COLO829 (cell line): ENCODE measurements at regions not wholly inside any gene's neighbourhood (a gene's known extent, or its start where the extent isn't known, plus 50 kb on each side); places are given as distances from the start of the nearest gene placed in this dataset.

ENCODE experiments used
- DNase-seq: peaks from one replicate; pipeline ENCODE4 v3.0.0; 2012; ENCODE audit warnings: low spot score

DNA sequence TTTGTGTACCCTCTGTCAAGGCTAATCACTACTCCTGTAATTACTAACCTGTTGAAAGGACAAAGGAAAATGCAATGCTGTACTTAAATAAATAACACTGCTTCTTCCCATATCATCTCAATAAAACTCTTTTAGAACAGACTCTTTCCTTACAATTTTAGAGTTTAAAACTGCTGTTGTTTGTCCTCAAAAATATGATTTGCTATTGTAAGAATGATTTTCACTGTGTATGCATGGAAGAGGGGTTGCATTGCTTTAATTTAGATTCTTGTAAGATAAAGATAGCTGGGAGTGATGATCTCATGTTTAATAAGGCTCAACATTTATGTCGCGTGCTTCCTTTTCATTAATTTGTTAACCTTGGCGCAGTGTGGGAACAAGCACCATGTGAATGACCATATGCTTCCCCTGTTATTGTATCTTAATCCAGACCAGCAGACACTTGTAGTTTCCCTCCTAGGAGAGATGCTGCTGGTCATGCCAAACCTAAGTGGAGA lies 89.8 kb upstream of the ATXN1 start:
- no peak for DNase-seq

DNA sequence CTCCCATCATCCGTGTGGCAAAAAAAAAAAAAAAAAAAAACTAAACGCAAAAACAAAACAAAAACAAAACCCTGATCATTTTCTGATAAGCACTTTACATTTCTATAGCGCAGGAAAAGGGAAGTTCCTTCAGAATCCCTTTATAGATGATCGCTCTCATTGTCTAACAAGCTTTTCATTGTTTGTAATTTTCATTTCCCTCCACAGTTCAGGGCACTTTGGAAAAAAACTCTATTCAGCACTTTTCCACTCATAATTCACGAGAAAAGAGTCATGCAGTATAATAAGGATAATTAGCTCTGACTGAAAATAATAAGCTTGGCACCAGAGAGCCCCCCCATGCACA lies 89.4 kb upstream of the ATXN1 start:
- DNase-seq: no peak

DNA sequence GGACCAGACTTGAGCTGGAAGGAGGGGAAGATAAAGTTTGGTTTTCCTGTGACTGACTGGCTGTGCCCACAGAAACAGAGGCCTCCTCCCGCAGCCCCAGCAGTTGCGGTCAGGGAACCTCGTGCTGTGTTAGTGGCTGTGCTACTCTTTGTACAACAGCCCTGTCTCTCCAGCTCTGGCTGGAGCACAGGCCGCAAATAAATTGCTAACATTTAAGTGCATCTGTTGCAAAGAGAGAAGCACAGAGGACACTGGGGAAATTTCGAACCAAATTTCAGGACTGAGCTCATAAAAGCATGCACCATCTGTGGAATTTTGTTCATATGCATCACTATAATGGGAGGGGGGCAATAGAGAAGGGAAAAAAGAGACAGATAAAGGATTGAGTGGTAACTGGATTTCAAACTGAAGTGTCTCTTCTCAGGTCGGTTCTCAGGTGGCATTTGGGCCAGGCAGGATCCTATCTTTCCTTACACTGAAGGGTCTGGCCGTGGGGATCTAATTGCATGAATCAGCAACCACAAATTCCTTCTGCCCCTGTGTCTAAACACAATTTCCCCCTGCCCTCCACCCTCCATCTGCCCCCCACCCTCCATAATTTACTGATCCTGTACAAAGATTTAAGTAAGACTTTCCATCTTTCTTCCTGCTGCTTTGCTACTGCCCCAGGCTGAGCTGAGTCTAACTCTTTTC lies 88.9 kb upstream of the ATXN1 start:
- DNase-seq: no peak

DNA sequence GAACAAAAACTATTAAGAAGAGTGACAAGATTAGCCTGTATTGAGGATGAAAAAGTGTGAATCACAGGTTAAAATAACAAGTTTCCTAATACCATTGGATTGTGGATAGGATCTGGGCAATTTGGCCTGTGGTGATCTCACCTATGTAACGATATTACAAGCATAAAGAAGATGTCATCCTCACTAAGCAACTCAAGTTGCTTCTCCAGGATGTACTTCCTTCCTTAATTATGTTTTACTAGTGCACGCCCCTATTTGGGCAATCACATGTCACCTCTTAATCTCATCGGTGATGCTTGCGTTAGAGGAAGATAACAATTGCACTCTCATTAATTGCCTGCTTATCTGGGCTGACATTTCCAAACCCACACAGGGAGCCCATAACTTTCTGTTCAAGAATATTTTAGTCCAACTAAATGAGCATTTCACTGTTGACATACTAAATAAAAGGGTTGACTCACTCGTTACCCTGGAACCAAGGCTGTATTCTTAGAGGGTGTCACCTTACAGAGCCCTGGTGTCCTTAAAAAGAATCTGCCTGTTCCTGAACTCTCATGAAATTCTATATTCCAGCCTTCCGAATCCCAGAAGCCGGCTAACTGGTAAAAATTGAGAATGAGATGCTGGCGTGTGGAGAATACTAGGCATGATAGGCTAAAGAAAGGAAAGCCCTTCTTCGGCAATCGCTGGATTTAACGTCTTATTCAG lies 88.2 kb upstream of the ATXN1 start:
- DNase-seq: no peak

DNA sequence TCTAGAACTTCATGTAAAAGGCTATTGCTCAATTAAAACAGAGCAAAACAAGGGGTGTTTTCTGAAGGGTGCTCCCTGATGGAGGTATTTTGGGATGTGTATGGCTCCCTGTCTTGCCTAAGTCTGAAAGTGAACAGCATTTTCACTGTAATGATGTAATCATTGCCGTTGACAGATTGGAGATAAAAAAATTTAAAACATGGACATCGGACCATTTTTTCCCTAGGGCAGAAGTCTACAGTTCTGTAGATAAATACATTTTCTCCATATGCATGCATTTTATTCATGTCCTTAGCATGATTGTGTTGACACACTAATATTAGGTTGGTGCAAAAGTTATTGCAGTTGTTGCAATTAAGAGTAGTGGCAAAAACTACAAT lies 85.1 kb upstream of the ATXN1 start:
- no peak for DNase-seq

DNA sequence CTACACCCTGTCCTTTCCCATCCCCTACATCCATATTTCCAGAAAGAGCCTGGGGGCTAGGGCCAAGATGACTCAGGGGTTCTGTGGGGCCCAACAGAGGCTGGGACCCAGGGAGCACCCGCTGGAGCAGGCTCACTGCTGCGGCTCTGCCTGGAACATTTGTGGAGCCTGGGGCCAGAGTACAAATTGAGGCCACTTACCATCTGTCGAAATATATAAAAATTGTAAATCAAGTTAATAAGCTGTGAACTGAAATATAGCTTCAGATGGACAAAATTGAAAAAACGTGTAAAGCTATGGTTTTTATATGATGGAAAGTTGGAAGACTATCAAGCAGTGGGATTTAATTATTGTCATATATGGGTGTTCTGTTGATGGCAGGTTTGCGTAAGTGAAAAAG lies 82.9 kb upstream of the ATXN1 start:
- DNase-seq: no peak

DNA sequence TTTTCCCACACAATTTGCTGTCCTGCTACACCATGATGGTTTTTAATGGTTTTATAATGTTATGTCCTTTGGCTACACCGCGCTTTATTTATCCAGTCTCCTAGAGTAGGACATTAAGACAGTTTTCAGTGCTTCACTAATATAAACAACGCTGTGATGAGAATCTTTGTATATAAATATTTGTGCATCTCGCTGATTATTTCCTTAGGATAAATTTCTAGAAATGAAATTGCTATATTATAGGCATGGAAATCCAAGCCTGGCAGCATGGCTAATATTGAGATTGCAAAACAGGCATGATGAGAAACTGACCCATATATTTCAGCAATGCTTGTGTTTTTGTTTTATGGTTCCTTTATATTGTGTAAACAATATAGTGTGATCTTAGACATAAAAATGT lies 81.4 kb upstream of the ATXN1 start:
- DNase-seq: no peak

DNA sequence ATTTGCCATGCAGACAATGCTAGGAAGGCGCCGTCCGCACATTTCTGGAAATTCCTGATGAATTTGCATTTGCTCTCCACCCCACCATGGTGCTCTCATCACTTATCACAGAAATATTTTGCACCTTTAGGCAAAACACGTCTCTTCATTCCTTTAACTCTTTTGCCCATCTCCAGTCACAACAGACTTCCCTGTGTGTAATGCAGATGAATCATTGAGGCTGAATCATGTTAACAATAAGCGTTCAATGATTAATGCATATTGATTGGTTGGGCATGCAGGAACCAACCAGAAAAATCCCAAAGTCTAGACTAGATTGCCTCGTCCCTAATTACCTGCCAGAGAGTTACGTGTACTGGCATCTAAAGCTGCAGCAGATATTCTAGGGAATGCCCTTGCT lies 80.0 kb upstream of the ATXN1 start:
- DNase-seq: no peak

DNA sequence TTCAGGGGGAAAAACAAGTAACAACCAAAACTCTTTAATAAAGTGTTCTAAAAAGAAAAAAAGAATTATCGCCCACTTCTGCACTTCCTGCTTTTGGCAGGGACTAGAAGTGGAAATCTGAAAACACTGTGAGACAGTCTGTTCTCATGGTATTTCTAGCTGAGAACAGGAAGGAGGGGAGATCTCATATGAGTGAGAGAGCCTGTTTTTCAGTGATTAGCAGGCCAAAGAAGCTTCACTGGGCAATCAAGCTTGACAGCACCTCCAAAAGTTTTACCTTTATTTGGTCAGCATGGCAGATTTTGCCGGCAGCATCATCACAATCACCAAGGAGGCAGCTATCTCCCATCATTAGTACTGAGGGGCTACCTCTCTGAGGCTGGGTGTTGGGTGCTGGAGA lies 79.5 kb upstream of the ATXN1 start:
- DNase-seq: no peak

DNA sequence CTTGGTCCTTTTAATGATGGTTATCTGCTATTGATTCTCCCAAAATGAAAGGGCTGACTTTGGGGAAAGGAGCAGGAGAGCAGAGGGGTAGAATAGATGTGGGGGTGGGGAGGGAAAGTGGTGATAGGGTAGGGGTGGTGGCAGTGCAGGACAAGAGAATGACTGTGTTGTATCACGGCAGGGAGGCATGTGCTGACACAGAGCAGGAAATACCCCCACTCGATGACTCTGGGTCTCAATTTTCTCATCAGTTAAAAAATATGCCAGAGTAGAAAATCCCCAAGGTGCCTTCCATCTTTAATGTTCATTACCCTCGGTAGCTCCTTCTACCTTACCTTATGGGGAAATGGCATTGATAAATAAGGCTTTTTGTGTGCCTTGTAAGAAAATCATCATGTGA lies 79.0 kb upstream of the ATXN1 start:
- no peak for DNase-seq

DNA sequence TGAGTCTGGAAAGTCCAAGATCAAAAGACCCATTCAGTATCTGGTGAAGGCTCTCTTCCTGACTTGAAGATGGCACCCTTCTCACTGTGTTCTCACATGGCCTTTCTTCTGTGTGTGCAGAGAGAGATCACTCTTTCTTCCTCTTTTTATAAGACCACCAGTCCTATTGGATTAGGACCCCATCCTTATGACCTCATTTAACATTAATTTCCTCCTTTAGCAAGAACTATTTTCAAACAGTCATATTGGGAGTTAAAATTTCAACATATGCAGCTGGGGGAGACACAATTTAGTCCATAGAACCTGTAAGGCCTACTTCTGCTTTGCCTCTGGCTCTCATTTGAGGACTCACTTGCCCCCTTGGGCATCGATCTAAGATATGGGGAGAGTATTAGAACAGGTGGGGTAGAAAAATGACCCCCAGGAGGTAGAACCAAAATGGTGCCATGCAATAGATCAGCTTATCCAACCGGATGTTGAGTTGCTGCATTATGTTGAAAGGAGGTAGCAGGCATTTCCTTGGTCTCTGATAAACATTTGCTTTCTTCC lies 78.4 kb upstream of the ATXN1 start:
- no peak for DNase-seq

DNA sequence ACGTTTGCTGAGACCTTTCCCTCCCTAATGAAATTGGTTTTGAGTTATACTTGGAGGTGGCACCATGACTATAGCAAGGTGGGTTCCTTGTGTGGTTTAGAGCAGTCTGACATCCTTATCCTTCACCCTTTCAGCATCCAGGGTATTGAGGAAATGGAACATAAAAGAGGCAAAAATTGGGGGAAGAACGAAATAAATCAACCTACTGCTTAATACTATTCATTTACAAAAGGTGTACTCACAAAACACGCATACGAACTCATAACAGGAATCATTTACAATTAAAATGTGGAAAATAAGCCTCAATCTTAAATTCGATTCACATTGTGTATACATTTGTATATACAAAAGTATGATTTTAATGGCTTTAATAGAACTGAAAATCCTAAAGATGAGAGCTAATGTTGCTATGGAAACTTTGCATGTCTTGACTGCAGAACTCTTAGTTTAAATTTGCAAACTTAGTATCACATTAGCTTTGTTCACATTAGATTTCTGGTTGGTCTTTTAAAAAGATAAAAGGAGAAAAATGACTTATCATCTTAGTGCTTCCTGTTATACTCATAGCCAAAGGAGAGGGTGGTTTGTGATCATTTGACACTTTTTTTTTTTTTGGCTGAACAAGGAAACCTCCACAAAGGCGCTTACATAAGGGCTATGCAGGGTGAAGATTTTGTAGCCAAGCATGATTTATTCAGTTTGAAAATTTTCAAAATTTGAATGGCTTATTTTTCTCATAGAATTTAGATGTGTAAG lies 76.1 kb upstream of the ATXN1 start:
- DNase-seq: no peak

DNA sequence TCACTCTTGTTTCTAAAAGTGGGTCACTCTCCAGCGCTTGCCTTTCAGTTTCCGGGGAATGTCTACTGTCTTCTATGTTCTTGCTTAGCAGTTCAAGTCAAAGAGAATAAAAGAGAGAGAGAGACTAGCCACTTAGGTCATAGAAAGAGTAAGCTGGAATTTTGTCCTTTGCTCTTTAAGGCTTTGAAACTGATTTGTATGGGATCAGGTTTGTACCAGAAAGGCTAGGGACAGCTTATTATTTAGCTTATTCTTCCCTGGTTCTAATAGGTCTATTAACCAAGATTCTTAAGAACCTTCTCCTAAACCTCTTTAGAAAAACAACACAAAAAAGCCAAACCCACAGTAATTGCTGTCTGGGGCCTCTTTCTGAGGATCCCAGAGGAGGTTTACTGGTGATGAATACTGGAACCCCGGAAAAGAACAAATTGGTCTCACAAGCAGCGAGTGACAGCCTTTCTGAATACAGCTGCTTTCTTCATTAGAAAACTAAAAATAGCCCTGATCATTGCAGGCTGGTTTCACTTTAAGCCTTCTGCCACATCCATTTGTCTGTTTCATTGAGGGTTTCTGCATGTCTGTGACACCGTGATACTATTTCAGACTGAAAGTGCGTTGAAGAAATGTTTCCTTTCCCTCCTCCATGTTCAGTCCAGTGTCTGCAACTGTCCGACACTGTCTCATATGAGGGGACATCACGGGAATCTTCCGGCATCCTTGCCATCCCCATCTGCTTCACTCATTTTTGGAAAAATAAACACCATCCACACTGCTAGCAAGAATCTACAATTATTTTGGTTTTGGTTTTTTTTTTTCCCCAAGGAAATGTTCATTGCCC lies 75.1 kb upstream of the ATXN1 start:
- DNase-seq: no peak

DNA sequence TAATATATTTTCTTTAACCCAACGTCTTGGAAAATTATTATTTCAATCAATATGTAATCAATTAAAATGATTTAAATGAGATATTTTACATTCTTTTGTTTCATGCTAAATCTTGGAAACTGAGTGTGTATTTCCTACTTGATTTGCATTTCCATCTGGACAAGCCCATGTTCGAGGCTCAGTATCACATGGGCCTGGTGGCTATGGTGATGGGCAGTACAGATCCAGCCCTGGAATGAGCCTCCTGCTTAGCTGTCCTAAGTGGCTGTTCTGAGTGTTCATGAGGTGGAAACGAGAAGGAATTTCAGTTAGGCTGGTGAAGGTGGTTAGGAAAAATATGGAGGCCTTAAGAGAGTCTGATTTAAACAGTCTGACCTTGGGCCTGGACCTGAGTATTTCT lies 73.0 kb upstream of the ATXN1 start:
- DNase-seq: no peak

DNA sequence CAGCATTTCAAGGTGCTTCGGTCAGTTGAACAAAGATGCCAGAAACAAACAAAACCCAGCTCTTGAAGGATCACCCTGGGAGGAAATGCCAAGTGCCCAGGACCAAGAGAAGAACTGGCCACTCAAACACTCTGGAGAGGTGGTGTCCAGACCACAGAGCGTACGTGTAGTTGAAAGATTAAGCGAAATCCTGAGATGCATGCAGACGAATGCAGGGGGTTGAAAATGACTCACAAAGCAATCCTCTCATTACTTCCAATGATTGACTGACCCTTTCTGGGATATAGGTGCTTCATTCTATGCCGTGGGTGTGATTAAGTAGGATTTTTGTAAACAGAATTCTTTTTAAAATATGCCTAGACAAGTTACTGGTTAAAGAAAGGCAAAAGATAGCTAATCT lies 71.5 kb upstream of the ATXN1 start:
- DNase-seq: no peak

DNA sequence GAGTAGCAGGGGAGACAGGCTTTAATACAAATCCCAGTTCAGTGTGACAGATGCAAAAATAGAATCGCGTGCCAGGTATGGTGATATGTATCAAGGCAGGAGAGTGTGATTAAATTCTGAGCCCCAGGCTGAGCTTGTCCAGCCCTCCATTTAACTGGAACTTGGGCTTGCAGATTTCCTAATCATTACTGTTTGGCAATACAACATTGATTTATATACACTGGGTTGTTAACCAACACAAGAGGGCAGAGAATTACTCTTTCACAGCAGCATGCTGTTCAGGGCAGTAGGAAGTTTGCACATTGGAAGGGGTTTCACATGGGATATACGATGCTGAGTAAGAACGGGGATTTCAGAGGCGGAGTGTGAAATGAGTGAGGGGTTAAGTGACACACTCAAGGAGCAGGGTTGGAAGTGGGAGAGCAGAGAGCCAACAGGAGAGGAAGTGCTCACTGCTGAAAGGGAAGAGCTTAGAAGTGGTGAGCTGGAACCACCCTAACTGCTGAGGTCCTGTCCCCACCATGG lies 70.8 kb upstream of the ATXN1 start:
- no peak for DNase-seq

DNA sequence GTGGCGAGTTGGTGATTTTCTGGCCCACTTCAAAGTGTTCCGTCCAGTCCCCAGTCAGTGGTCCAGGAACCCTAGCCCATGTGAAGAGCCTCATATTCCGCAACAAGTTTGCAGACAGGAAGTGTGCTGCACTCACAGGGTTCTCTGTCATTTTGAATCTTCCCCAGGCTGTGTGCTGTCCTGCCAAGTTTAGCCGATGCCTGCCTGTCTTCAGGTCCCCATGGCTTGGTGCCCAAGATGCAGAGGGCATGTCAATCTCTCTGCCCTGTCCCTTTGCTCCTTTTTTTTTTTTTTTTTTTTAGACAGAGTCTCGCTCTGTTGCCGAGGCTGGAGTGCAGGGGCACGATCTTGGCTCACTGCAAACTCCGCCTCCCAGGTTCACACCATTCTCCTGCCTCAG lies 69.9 kb upstream of the ATXN1 start:
- DNase-seq: no peak

DNA sequence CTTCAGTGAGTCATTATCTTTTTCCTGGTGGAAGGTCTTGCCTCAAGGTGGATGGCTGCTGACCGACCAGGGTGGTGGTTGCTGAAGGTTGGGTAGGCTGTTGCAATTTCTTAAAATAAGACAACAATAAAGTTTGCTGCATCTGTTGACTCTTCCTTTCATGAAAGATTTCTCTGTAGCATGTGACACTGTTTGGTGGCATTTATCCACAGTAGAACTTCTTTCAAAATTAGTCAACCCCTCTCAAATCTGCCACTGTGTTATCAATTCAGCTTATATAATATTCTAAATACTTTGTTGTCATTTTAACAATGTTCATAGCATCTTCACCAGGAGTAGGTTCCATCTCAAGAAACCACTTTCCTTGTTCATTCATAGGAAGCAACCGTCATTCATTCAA lies 66.8 kb upstream of the ATXN1 start:
- no peak for DNase-seq

DNA sequence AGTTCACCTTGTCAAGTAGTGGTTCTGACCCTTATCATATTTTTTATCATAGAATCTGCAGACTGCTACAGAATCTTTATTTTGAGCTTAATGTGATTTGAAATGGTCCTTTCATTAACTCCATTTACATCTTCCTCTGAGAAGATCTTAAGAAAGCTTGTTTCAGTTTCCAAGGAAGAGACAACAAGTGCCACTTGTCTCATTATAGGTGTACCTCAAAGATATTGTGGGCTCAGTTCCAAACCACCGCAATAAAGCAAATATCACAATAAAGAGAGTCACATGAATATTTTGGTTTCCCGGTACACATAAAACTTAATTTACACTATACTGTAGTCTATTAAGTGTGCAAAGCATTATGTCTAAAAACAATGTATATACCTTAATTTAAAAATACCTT lies 66.4 kb upstream of the ATXN1 start:
- no peak for DNase-seq

DNA sequence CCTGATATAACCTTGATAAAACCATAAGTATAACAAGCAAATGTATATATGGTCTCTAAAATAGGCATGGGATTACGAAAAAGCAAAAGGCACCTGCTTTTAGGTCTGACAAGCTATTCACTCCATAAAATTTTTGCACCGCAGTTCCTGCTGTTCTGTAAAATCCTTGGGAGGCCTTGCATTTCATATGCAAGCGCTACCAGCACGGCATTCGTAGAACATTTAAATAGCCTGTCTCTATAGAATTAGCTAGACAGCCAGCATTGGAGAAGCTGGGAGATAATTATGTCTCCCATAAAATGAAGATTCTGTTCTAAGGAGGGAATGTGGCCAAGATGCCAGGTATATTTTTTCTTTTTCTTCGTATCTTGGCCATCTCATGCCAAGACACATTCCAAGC lies 64.5 kb upstream of the ATXN1 start:
- no peak for DNase-seq

DNA sequence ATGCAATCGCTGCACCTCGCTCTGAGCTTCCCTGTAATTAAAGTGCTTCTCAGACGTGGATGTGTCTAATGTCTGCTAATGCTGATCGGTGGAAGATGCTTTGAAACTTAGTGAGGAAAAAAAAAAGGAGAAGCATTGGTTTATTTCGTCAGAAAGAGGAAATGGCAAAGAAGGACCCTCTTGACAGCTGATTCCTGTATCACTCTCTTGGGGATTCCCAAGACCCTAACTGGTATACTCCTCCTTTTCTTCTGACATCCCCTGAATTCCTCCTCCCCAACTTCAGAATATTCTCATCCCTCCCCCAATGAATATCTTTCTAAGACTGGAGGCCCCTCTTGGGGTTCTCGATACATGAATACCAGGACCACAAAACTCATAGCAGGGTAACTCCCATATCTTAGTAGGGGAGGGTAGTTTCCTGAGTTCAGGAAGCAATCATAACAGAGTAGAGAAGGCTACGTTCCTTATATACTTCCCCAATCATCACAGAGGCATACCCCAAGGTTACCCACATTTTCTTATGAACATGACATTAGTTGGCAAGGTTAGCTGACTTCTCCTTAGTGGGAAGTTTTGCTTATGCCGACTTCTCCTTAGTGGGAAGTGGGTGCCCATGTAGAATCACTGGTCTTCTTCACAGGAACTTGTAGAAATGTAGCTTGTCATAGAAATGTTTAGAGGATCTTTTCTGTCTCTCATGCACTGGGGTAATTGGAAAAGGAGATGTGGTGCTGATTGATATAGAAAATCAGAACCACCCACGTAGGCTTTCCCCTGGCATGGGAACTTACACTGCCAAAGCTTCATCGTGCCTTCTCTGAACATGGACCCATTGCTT lies 63.8 kb upstream of the ATXN1 start:
- no peak for DNase-seq
